LoVo (cell line): ENCODE measurements at regions not wholly inside any gene's neighbourhood (a gene's known extent, or its start where the extent isn't known, plus 50 kb on each side); places are given as distances from the start of the nearest gene placed in this dataset.
"Not testable (repeated sequence)": the region's sequence is repeated elsewhere in the genome, so short reads cannot be mapped to it uniquely, and the experiment has no call there.

Experiments used
- DNase-seq: peaks from one replicate; pipeline ENCODE4 v3.0.0-alpha.2; 2016; ENCODE audit warnings: low spot score

DNA sequence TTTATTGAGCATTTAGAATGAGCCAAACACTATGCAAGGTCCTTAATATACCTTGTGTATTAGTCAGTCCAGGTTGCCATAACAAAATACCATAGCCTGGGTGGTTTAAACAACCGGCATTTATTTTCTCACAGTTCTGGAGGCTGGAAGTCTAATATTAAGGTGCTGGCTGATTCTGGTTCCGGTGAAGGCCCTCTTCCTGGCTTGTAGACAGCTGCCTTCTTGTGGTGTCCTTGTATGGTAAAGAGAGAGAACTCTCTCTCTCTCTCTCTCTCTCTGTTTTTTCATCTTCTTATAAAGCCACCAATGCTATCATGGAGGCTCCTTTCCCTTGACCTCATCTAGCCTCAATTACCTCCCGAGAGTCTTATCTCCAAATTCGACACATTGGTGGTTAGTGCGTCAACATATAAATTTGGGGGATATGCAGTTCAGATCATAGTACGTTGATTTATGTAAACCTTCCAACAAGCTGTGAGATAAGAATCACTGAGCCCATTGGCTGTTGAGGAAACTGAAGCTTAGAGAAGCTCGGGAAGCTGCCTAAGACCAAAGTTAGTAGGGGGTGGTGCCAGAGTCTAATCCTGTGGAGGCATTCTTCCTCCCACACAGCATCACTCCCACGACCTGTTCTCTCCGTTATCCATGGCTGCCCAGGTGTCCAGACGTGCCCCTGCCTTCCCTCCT, 298.0 kb upstream of the PROK2 start:
- no peak for DNase-seq

DNA sequence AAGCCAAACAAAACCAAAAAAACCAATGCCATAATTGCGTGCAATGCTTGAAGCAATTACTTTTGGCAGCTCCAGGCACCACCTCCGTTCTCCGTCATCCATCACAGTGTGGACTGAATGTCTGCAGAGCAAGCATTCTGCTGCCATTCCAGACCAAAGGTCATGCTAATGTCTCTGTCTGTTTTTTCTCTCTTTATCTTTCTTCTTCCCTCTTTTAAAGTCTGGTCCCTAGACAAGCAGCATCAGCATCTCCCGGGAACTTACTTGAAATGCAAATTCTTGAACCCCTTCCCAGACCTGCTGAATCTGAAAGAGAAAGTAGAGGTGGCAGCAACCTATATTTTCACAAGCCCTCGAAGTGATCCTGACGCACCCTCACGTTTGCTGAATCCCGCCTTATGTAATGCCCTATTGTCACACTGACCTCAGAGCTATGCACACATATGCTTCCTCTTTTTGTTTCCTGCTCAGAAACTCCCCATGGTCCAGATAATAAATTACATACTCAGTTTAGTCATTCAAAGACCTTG, 297.3 kb upstream of the PROK2 start:
- no peak for DNase-seq

GRCh38 chr3:72081471-72082185, 296.7 kb upstream of the PROK2 start:
- DNase-seq: no peak

DNA sequence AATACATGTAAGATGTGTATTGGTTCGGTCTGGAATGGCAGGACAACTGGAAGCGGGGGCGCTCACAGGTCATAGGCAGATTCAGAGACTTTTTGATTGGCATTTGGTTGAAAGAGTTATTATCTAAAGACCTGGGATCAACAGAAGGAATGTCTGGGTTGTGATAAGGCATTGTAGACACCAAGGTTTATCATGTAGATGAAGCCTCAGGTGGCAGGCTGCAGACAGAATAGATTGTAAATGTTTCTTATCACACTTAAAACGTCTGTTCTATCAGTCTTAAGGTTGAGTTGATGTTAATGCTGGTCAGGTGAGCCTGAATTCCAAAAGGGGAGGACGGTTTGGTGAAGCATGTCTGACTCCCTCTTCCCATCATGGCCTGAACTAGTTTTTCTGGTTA, 295.9 kb upstream of the PROK2 start:
- no peak for DNase-seq

DNA sequence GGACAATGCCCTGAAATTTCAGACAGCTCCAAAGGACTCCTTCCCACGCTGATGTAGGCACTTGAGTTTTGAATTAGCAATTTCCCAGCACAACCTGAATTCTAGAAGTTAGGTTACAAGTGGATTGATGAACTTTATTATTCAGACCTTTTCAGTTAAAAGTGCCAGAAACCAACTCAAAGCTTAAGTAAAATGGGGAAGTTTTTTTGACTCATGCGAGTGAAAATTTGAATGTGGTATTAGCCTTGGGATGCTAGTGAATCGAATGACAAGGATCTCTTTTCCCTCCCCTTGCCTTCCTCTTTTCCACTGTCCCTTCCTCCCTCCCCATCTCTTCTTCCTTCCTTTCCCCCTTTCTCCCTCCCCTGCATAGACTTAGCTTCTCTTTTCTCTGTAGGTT, 295.1 kb upstream of the PROK2 start:
- DNase-seq: no peak

GRCh38 chr3:72079369-72079872, 294.5 kb upstream of the PROK2 start:
- no peak for DNase-seq

DNA sequence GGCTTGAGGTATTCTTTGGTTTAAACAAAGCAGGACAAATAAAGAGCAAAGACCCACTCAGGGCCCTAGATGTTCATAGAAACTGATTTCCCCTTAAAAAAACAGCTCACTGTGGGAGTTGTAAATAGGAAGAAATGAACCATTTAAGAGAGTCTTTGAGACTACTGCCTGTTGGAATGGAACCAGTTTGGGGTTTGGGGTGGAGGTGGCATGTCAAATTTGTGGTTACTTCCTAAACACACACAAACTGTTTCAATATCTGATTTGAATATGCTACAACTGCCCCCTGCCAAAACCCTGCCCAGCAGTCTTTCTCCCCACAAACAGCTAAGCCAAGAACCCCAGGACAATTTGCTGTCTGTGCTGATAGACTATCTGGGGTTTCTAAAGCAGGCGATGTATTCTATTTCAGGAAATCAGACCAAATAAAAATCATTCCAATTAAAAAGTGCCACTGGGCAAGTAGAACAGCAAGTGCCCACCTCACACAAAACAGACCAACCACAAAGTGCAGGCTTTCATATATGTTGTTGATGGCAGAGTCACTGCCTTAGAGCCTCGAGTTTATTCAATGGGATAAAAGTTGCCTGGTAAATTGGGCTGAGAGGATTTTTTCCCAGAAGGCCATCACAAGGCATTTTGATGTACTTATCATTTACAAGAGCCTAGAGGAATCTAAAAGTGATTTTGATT, 293.9 kb upstream of the PROK2 start:
- DNase-seq: no peak

DNA sequence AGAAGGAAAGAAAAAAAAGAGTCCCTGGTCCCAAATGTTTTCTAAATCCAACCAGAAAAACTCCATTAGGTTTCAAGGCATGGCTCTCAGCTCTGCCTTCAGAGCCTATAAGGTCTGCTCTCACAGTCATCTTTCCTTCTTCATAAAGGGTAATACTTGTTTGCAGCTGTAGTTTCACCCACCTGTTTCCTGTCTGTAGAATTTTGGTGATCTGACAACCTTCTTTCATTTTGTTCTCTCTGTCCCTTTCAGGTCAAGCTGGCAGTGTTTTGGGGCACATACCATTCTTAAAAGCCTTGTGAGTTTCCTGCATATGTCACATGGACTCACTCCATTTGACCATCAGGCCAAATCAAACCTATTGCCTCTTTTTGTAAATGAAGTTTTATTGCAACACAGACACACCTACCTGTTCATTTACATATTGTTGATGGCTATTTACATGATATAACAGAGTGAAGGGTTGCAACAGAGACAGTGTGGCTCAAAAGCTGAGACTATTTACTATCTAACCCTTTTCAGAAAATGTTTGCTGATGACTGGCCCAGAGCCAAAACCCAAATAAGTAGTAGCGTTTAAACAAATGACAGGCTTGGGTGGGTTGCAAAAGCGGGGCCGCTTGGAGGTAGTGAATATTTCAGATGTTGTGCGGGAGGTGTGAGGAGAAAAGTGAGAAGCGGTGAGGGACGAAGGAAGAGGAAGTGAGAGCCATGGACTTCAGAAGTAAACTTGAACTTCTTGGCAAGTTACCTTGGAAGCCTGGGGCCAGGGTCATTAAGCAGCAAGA, 292.7 kb upstream of the PROK2 start:
- DNase-seq: no peak

- not testable (repeated sequence) for DNase-seq
Measured at GRCh38 chr3:72075848-72076247, 290.9 kb upstream of the PROK2 start.

- no peak for DNase-seq
Measured at GRCh38 chr3:72071624-72072023, 286.7 kb upstream of the PROK2 start.

- no peak for DNase-seq
Measured at GRCh38 chr3:72070005-72070404, 285.1 kb upstream of the PROK2 start.

DNA sequence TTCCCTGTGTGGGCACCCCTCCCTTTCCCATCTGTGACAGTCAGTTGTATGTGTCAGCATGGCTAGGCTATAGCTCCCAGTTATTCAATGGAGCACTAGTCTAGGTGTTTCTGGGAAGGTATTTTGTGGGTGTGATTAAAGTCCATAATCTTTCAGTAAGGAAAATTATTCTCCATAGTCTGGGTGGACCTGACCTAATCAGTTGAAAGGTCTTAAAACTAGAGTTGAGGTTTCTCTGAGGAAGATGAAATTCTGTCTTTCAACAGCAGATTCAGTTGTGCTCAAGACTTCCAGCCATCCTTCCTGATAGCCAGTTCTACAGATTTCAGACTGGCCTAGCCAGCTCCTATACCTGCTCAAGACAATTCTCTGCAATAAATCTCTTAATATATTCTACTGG, 284.6 kb upstream of the PROK2 start:
- DNase-seq: no peak

GRCh38 chr3:72068621-72069020, 283.7 kb upstream of the PROK2 start:
- DNase-seq: no peak

- no peak for DNase-seq
Measured at GRCh38 chr3:72067721-72068120, 282.8 kb upstream of the PROK2 start.

DNA sequence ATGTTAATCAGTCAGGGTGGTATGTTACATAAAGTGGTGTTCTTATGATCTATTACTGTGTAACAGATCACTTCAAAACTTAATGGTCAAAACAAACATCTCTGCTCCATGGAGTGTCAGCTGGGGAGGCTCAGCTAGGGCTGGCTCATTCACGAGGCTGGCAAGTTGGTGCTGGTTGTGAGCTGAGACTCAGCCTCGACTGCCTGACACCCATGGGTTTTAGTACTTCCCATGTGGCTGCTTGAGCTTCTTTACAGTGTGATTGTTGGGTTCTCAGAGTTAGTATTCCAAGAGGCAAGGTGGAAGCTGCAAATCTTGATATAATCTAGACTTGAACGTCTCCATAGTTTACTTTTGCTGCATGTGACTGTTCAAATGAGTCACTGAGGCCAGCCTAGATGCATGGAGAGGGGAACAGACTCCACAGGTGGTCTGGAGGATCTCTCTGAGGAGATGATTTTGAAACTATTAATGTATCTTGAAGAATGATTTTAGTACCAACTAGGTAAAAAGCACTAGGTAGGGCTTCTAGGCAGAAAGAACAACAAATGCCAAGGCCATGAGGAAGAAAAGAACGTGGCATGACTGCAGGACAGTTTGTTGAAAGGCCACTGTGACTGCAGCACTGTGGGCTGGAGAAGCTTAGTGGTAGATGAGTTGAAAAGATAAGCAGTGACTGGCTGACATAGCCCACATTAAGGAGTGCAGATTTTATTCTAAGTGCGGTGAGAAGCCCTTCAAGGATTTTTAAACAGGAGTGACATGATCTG, 281.1 kb upstream of the PROK2 start:
- no peak for DNase-seq

GRCh38 chr3:72065236-72065635, 280.3 kb upstream of the PROK2 start:
- DNase-seq: no peak

DNA sequence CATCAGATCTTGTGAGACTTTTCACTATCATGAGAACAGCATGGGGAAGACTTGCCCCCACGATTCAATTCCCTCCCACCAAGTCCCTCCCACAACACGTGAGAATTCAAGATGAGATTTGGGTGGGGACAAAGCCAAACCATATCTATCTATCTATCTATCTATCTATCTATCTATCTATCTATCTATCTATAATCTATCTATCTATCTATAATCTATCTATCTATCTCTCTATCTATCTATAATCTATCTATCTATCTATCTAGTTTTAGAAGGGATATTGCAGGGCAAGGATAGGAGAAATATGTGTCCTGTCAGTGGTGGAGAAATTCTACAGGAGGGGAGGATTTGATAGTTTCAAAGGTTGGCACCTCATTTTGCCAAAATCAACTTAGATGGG, 279.8 kb upstream of the PROK2 start:
- DNase-seq: not testable (repeated sequence)

DNA sequence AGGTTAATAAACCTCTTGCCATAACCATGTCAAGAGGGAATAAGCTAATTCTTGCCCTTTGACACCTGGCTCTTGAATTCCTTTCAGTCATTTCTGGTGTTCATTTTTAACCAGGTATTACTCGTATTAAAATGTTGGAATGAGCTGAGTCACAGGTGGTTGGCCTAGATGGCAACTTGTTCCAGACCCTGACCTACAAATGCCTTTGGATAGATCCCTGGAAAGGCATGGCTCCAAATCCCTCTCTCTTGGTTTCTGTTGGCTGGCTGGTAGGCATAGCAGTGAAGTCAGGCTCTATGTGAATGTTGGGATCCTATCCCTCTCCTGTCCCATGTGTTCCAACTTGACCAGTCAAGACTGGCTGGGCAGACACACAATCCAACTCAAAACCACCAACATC, 277.1 kb upstream of the PROK2 start:
- no peak for DNase-seq

GRCh38 chr3:72060447-72061034, 275.6 kb upstream of the PROK2 start:
- DNase-seq: no peak

- no peak for DNase-seq
Measured at GRCh38 chr3:72058493-72059081, 273.6 kb upstream of the PROK2 start.
